Kidney capillary endothelial cell (primary cell): ENCODE measurements at regions not wholly inside any gene's neighbourhood (a gene's known extent, or its start where the extent isn't known, plus 50 kb on each side); places are given as distances from the start of the nearest gene placed in this dataset.

Experiments
- DNase-seq: peaks from one replicate; pipeline ENCODE4 v3.0.0-alpha.2; 2018; ENCODE audit warnings: low spot score

DNA sequence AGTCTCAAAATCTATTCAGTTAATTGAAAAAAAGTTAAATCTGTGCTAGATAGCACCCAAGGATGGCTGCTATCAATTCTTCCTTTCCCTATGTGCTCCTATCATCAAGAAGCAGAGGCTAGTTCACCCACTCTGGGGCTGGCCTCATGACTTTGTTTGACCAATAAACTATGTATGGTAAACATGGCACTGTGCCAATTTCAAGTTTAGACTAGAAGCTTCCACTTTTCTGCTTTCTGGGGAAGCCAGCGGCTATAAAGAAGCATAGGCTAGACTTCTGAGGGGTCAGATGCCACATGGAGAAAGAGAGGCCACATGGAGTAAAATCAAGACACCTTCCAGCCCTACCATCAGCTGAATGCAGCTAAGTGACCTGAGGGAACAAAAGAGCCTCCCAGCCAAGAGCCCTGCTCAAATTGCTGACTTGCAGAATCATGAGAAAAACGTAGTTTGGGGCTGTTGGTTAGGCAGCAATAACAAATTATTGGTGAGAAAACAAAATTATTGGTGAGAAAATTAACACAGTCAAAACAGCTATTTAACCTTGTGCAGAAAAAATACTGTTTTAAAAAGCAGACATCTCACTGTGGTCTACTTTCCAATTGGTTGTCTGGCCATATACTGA is 86.5 kb upstream of the SLC14A2 start:
- DNase-seq, result no peak

DNA sequence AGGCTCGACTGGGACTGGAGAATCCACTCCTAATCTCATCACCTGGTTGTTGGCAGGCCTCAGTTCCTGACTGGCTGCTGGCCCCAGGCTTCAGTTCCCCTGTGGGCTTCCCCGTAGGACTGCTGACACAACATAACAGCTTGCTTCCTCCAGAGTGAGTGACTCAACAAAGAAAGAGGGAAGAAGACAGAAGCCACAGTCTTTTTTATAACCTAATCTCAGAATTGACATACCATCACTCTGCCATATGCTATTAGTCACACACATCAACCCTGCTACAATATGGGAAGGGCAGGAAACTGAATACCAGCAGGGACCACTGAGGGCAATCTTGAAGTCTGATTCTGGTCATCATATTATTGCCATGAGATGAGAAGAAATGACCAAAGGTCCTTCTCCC is 76.8 kb upstream of the SLC14A2 start:
- no peak for DNase-seq

DNA sequence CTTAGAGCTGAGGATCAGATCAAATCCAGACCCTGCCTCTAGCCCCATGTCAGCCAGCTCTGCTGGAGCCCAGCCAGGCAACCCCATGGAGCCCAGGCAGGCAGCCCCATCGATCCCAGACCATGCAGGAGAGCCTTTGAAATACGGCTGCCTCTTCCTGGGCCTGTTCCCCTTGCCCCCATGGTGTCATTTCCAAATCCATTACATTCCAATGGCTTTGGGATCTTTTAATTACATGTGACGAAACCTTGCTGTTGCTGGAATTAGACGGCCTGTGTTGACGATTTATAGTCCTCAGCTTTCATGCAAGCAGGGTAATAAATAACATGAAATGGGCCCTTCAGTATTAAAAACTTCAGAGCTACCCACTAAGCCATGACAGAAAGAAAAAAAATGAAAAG is 75.8 kb upstream of the SLC14A2 start:
- DNase-seq, result no peak

DNA sequence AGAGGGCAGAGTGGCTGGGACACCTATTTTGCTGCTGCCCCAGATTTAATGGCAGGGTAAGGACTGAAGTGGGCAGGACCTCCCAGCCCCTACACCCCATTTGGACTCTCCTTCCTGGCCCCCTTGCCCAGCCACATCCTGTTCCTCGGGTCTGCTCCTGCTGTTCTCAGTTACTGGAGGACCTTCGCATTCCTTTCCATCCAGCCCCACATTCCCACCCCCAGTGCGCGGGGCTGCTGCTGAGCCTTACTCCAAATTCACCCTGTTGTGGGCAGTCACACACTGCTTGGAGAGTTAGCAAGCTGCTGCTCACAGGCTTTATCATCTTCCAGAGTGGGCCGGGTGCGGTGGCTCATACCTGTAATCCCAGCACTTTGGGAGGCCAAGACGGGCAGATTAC is 75.2 kb upstream of the SLC14A2 start:
- no peak for DNase-seq

DNA sequence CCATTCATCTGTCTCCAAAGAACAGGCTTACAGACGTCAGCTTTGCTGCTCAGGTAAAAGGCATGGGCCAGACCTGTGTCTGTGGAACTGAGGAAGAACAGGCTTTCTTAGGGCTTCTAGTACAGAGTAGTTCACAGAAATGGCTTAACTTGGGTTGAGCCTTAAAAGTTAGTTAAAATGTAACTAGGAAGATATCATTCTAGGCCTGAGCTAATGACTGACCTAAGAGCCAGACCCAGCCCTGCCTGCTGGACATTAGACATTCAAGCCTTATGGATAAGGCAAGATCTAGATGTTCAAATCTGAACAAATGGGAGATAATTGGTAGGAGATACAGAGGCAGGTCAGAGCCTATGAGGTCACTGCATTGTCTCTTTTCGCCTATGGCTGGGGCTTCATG is 73.9 kb upstream of the SLC14A2 start:
- no peak for DNase-seq

DNA sequence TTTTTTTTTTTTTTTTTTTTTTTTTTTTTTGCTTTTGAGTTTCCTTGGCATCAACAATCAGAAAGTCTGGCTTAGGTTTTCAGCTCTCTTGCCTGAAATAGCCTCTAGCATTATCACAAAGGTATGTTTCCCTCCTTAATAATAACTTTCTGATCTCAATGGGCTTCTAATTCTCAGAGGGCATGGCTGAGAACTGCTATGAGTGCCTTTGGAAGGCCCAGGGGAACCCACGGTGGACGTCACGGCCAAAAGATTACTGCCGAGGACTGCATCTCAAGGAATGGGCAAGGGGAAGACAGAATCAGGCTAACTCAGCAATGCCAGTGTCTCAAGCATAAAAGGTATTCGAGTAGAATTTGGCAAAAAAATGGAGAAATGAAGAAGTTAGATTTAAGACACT is 73.2 kb upstream of the SLC14A2 start:
- DNase-seq, result no peak

DNA sequence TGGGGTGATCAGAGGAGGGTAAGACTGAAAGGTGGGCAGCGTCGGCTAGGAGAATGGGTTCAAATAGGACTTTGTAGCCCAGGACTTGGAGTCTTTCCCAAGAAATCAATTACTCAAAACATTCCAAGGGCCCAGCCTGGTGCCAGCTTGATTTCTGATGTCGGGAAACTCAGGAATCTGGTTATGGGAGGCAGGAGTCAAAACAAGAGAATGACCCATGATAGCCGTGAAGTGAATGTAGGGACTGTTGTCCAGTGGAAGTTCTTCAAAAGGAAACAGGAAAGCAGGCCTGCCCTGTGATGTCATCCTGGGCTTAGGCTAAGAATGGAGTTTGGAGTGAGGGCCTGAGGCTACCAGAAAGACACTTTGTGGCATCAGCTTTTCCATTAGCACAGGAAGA is 67.4 kb upstream of the SLC14A2 start:
- no peak for DNase-seq

DNA sequence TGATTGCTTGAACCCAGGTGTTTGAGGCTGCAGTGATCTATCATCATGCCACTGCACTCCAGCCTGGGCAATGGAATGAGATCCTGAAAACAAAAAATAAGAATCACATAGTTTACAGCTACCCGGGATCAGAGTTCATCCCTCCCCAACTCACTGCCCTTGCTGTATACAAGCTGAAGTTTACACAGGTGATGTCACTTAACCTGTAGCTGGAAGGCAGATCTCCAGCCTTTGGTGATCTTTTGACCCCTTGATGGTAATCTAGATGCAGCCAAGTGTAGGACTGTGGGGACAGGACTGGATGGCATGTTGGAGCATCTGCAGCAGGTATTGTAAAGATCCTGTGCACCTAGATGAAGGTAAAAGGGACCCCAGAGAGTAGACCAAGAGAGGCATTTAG is 66.7 kb upstream of the SLC14A2 start:
- DNase-seq, result no peak

DNA sequence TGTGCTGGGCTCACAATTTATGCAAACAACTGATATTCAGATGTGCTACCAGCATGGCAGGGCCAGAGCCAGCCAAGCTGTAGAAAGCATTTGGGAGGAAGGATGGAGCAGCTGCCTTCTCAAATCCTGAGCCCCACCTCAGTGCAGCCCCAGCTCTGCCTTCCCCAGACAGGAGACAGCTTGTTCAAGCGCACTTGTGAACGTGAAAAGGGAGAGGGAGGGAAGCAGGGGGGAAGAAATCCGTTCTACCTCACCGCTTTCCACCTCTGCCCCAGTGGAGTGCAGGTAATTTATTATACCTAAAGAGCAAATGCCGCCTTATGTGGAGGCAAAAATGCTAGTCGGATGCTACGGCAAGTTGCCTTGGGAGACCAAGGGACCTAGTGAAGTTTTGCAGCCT is 66.0 kb upstream of the SLC14A2 start:
- DNase-seq, result no peak

DNA sequence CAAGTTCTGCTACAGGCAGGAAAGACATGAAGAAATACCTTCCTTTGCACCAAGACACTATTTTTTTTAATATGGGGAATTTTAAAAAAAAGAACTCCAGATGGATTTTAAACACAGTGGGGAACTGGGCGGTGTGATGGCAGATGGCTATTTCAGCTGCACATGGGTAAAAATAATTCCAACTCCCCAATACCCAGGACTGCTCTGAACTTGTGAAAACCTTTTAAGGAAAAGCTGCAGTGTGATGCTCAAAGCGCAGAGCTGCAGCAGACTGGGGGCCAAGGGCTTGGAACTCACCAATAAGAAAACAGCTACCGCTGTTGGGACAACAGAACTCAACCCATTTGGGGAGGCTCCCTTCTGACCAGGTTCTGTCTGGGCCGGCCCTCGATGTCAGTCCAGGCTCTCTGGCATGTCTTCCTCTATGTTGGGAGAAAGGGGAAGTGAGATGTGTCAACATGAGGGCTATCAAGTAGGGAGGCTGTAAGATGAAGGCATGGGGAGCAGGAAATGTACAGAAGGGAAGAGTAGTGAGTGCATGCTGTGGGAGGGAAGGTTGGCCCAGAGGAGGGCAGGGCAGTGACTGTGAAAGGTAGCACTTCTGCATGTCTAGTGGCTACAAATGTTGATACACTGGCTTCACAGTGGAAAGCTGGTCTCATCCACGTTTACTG is 64.0 kb upstream of the SLC14A2 start:
- DNase-seq, result no peak

DNA sequence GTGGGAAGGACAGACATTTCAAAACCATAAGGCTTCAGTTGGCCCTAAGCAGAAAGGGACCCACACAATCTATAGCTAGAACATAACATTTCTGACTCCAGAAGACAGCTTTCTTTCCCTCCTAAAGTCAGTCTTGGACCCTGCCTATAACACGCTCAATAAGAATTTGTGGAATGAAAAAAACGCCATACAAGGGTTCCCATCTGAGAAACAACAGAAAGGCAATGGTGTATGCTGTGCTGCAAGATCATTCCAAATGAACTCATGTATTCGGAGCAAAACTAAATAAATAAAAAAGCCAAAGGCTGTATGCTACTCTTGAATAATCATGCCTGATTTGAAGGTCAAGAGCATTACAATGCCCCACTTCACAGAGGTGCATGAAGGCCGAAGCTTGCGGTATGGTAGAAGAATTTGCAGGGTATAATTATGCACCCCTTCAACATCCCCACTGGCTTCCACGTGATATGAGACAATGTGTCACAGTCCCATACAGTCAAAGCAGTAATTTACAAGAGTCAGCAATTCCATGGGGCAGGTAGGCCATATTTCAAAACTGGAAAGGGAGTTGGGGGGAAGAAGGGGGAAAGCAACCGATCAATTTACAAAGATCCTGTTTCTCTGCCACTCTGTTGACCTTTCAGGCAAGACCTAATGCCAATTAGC is 61.4 kb upstream of the SLC14A2 start:
- DNase-seq, result no peak

DNA sequence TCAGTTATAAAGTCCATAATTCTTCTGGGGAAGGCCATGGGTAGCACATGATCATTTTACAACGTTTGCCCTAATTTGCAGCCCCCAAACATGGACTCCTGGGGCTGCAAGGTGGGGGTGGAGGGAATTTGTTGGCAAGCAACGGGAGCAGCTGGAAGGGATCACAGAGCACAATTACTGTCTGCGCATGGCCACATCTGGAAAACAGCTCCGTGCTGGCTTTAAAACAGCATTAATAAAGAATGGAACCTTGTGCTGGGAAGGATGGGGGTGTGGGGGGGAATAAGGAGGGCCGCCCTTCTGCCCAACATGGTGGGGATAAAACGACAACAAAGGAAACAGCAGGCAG is 60.9 kb upstream of the SLC14A2 start:
- no peak for DNase-seq

DNA sequence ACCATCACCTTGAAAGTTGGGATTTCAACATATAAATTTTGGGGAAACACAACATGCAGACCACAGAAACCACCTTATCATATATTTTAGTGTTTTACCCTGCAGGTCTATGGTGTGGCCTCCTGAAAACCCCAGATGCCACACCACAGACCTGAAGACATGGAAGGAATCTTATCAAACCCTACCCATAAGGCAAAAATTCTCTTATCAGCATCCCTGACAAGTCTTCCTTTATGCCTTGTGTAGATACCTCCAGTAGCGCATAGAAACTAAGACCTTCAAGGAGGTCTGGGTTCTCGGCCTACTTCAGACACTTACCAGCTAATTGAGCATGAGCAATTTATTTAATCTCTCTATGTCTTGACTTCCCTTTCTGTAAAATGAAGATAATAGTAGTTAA is 59.1 kb upstream of the SLC14A2 start:
- DNase-seq, result no peak

DNA sequence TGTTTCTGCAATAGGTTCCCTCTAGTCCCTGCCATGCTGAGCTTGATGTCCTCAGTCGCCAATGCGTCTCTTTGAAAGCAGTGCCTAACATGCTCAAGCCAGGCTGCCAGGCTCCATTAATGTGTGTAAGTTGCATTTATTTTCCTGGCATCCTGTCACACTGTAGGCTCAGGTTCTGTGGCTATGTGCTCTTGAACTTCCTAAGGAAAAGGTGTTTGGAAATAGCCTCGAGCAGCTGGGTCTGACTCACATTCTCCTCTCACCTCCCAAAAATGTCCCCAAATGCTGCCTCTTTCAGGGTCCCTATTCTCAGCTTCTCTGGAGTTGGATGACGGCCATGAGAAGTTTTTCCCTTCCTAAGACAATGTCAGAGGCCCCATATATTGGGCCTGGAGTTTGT is 58.0 kb upstream of the SLC14A2 start:
- DNase-seq, result no peak

DNA sequence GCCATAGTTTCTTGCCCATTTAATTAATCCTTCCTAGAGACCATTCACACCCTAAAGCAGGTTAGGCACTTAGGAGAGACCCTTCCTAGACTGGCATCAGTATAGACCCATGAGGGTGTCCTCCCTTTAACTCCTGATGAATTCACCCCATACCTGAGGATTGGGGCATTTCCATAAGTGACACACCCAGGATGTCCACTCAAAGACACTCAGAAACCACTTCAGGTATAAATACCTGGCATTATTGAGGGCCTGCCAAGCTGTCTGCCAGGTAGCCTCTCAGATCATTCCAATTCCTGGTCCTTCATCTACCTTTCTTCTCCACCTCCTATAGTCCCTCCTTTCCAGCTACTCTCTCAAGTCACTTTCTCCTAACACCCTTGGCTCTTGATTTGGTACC is 57.5 kb upstream of the SLC14A2 start:
- DNase-seq, result no peak

DNA sequence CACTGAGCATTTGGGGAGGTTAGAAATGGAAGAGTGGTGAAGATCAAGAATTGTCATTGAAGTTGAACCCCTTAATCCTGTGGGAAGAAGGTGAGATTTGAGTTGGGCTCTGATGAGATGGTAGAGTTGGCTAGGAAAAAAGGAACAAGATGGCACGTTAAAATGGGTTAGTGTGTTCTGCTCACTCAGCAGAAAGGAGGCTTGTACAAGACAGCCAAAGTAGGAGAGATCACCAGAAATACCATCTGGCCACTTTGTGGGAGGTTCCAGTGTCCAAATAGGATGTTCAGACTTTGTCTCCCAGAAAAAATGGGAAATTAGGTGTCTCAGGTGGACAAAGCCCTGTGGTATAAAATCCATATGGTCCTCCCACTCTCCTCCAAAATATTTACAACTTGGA is 56.0 kb upstream of the SLC14A2 start:
- no peak for DNase-seq

DNA sequence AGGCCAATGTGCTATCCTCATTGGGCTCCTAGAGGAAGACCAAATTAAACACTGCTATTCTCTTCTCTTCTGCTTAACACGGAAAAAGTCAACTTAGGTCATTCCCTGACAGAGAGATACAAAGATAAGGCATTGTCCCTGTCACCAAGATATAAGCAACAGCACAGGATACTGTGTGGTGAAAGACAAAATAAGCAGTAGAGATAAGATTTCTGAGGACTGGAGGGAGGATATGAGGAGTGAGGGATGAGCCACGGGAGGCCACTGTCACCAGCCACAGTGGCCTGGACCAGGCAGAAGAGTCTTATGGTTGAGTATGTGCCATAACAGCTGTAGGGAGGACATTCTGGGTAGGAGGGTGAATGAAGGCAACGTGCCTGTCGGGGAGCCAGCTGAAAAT is 54.4 kb upstream of the SLC14A2 start:
- no peak for DNase-seq

DNA sequence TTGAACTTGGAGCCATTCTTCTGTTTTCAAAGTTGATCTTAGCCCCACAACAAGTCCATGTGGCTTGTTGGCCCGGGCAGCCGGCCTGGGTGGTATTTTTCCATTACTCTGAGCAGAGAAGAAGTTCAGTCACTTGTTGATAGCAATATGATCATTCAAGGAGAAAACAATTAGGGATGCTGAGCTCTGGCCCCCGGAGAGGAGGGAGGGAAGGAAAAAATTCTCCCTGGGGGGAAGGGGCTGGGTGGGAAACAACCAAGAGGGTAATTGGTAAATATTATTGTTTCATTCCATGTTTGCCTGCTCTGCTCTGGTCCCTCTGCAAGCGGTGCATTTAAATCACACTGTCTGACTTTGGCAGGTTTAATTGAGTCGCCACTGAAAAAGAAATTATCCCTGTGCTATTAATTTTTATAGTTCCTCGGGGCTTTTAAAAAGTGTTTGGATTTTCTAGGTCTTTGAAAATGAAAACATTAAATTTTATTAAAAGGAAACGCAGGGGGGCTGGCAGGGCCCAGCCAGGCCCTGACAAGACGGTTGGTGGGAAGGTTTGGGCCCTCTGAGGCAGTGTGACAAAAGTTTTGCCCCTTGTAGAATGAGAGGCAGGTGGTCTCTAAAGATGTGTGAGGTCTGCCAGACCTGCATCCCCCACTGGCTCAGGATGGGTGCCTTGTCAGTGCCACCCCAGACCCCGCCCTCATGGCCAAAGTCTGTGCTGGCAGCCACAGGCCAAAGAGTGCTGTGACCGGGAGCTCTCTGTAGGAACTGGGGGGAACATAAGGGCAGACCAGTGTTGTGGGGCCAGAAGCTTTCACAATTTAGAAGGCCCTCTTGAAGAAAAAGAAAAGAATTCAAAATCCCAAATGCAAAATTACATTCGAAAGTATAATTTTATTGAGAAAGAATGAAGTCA is 52.5 kb upstream of the SLC14A2 start:
- DNase-seq, result no peak

DNA sequence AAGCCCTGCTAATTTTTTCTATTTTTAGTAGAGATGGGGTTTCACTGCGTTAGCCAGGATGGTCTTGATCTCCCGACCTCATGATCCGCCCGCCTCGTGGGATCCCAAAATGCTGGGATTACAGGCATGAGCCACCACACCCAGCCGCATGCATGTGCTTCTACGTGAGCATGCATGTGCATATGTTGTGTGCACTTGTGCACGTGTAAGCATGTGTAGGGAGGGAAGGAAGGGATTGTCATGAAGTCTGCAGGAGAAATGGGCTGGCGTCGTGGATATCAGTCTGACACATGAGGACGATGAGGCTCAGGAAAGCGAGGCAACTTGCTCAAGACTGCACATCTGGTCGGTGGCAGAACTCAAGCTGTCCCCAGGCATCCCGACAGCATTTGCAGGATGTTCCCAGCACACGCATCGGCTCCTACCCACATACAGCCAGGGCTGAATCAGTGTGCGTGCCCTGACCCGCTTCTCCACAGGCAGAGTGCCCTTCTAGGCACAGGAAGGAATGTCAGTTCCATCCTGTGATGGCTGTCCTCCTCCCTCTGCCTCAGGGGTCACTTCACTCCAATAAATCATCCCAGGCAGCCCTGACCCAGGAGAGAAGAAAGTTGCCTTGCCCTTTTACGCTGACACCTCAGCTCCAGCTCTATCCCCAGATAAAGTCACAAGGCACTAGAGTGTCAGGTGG is 49.9 kb upstream of the SLC14A2 start:
- no peak for DNase-seq
